Upper lobe of left lung (tissue), 6 donors: ENCODE measurements at regions not wholly inside any gene's neighbourhood (a gene's known extent, or its start where the extent isn't known, plus 50 kb on each side); places are given as distances from the start of the nearest gene placed in this dataset.

ENCODE experiments used
- ATAC-seq, 2 donors: fragments of 200-7000 bp; cut with Tn5 transposase; one replicate each; pipeline ENCODE4 v1.9.1; 2022; ENCODE audit warnings: mild to moderate bottlenecking in 2 of 2, moderate library complexity in 2 of 2; ENCODE audit not compliant: low FRiP score in 2 of 2
- DNase-seq, 2 donors: peaks; one replicate each; pipeline ENCODE4 v3.0.0-alpha.2; 2019 to 2020
- H3K27ac ChIP-seq, 4 donors: fragments of 200-600 bp; sonication (generic); one replicate each; pipeline ENCODE4 v1.5.1; 2016 to 2019
- H3K27me3 ChIP-seq, 4 donors: fragments of 200-600 bp; sonication (generic); one replicate each; pipeline ENCODE4 v1.5.1; 2017 to 2019
- H3K36me3 ChIP-seq, 4 donors: fragments of 200-600 bp; sonication (generic); one replicate each; pipeline ENCODE4 v1.5.1; 2016 to 2019
- H3K4me1 ChIP-seq, 4 donors: fragments of 200-600 bp; sonication (generic); one replicate each; pipeline ENCODE4 v1.5.1; 2018 to 2019
- H3K4me3 ChIP-seq, 4 donors: fragments of 200-600 bp; sonication (generic); one replicate each; pipeline ENCODE4 v1.5.1; 2017 to 2019; ENCODE audit warnings: mild to moderate bottlenecking in 2 of 4, moderate library complexity in 1 of 4
- H3K9me3 ChIP-seq, 4 donors: fragments of 200-600 bp; sonication (generic); one replicate each; pipeline ENCODE4 v1.5.1; 2018 to 2019
- EP300 ChIP-seq, 4 donors: sonication (generic); formaldehyde crosslinking; IDR thresholded peaks; one replicate each; pipeline ENCODE4 v1.5.1; 2017; ENCODE audit warnings: antibody characterized with exemption in 4 of 4, control low read depth in 2 of 4
- POLR2A ChIP-seq, 4 donors: fragments of 450-650 bp; IDR thresholded peaks; one replicate each; pipeline ENCODE4 v1.5.1; 2016 to 2017; ENCODE audit warnings: antibody characterized with exemption in 4 of 4, mild to moderate bottlenecking in 2 of 4
- POLR2AphosphoS5 ChIP-seq, 2 donors: sonication (generic); formaldehyde crosslinking; IDR thresholded peaks; one replicate each; pipeline ENCODE4 v1.5.1; 2017; ENCODE audit warnings: antibody characterized with exemption in 2 of 2
- WGBS, 2 donors: methylation state at CpG; one replicate each; pipeline ENCODE4 v1.1.5; 2017 to 2018; 5-methylcytosine and 5-hydroxymethylcytosine counted together
- TF ChIP-seq, protein P1 (sequence below), 6 experiments: fragments of 450-650 bp in 4 of 6; fragments of 200-600 bp in 2 of 6; sonication (generic) in 2 of 6; IDR thresholded peaks; one replicate each; pipeline ENCODE4 v1.5.1; 2016 to 2019; ENCODE audit warnings: antibody characterized with exemption in 6 of 6
- donor health status: DM: no; HTN: no; CAD: no; lungs with moderate emphysema.
- donor health status: DM: no; HTN: yes; CAD: no; lungs with severe emphysema.

DNA sequence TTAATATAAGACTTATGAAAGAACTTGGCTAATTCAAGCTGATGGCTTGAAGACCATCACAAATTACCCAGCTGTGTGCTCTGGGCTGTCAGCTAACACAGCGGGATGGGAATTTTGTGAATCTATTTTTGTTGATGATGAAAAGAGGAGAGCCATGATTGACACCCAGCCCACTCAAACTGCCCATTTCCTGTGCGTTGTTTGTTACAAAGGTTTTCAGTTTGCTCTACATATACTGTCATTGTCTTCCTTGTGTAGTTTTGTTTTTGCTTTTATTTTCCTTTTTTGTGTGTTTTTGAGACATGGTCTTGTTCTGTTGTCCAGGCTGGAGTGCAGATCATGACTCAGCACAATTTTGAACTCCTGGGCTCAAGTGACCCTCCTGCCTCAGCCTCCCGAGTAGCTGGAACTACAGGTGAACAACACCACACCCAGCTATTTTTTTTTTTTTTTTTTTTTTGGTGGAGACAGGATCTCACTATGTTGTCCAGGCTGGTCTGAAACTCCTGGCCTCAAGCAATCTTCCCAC lies 400.3 kb downstream of the ICE1 start:
- 80 to 86% methylated on average over 3 of the region's 3 CpGs for WGBS, 2 donors

DNA sequence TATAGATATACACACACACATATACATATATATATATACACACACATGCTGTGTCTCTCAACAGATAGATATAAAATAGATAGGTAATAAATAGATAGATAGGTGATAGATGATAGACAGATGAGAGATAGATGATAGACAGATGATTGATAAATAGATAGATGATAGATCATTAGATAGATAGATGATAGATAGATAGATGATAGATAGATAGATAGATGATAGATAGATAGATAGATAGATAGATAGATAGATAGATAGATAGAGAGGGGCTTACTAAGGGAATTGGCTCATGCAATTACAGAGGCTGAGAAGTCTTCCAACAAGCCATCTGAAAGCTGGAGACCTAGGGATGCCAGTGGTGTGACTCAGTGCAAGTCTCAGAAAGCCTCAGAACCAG lies 394.5 kb downstream of the ICE1 start:
- TF ChIP-seq EP300 (IDR thresholded peaks at IDR 0.05) (no peak), POLR2A (IDR thresholded peaks at IDR 0.05) (no peak)
- Histone ChIP-seq H3K4me3 (no peak overlapping the region), H3K27ac (no peak overlapping the region), H3K36me3 (no peaks in the 10 kb centered on the region), H3K4me1 (no peaks in the 10 kb centered on the region), H3K27me3 (no peaks in the 10 kb centered on the region), H3K9me3 (no peaks in the 10 kb centered on the region)
- no peak for ATAC-seq
- no peak for DNase-seq

More for the DNA sequence above, 400.3 kb downstream of the ICE1 start:
- TF ChIP-seq EP300 (IDR thresholded peaks at IDR 0.05): no peak
- TF ChIP-seq, protein P1, sequence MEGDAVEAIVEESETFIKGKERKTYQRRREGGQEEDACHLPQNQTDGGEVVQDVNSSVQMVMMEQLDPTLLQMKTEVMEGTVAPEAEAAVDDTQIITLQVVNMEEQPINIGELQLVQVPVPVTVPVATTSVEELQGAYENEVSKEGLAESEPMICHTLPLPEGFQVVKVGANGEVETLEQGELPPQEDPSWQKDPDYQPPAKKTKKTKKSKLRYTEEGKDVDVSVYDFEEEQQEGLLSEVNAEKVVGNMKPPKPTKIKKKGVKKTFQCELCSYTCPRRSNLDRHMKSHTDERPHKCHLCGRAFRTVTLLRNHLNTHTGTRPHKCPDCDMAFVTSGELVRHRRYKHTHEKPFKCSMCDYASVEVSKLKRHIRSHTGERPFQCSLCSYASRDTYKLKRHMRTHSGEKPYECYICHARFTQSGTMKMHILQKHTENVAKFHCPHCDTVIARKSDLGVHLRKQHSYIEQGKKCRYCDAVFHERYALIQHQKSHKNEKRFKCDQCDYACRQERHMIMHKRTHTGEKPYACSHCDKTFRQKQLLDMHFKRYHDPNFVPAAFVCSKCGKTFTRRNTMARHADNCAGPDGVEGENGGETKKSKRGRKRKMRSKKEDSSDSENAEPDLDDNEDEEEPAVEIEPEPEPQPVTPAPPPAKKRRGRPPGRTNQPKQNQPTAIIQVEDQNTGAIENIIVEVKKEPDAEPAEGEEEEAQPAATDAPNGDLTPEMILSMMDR (IDR thresholded peaks at IDR 0.05): no peak
- TF ChIP-seq POLR2A (IDR thresholded peaks at IDR 0.05): no peak
- TF ChIP-seq POLR2AphosphoS5 (IDR thresholded peaks at IDR 0.05): no peak
- Histone ChIP-seq H3K36me3 (no peaks in the 10 kb centered on the region), H3K27me3 (no peaks in the 10 kb centered on the region), H3K4me3 (no peak overlapping the region), H3K9me3 (no peaks in the 10 kb centered on the region), H3K4me1 (no peaks in the 10 kb centered on the region), H3K27ac (no peak overlapping the region)
- DNase-seq (no peak), ATAC-seq (no peak)

DNA sequence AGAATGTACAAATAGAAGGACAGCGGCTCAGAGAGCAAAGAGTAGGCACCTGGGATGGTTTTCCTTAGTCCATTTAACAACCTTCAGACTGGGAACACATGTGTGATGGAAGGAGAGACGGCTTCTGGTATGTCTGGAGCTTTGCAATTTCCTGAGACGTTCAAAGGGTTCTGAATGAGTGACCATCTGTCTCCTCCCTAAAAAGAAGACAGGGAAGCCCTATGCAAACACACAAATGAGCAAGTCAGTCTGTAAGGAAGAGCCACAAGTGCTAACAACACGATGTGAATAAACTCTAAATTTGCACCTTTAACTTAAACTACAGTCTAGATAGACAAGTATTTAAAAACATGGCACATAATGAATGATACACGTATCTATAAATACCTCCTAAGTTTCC lies 391.0 kb downstream of the ICE1 start:
- 37 to 50% methylated on average over 5 of the region's 5 CpGs for WGBS, 2 donors

DNA sequence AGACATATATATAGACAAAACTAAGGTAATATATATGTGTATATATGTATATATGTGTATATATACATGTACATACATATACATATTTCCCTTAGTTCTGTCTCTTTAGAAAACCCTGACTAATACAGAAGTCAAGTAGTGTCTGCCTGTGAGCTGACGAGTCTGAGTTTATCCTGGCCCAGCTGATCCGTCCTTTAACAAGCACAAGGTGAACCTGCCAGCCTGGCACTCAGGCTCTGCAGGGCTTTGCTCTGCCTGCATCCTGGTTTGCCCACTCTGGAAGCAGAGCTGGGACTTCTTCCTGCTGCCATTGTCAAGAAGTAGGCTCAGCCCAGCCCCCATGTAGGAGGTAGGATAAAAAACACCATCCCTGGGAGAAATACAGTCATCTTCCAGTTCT lies 388.0 kb downstream of the ICE1 start:
- DNase-seq: no peak
- Histone ChIP-seq H3K36me3 (no peaks in the 10 kb centered on the region), H3K4me1 (no peaks in the 10 kb centered on the region), H3K4me3 (no peak overlapping the region), H3K27me3 (no peaks in the 10 kb centered on the region), H3K27ac (no peak overlapping the region), H3K9me3 (no peaks in the 10 kb centered on the region)
- no peak for TF ChIP-seq EP300 (IDR thresholded peaks at IDR 0.05)
- no peak for TF ChIP-seq POLR2AphosphoS5 (IDR thresholded peaks at IDR 0.05)
- TF ChIP-seq POLR2A (IDR thresholded peaks at IDR 0.05): no peak
- TF ChIP-seq, protein P1 (IDR thresholded peaks at IDR 0.05): no peak
- no peak for ATAC-seq
- WGBS, 2 donors: 47 to 84% methylated on average over 2 of the region's 2 CpGs

More for the DNA sequence above, 391.0 kb downstream of the ICE1 start:
- Histone ChIP-seq H3K4me3 (no peak overlapping the region), H3K27me3 (no peaks in the 10 kb centered on the region), H3K27ac (no peak overlapping the region), H3K36me3 (no peaks in the 10 kb centered on the region), H3K9me3 (no peaks in the 10 kb centered on the region), H3K4me1 (no peaks in the 10 kb centered on the region)
- DNase-seq (no peak), ATAC-seq (no peak)
- TF ChIP-seq EP300 (IDR thresholded peaks at IDR 0.05): no peak
- no peak for TF ChIP-seq POLR2A (IDR thresholded peaks at IDR 0.05)
- TF ChIP-seq, protein P1 (IDR thresholded peaks at IDR 0.05): no peak
- no peak for TF ChIP-seq POLR2AphosphoS5 (IDR thresholded peaks at IDR 0.05)

DNA sequence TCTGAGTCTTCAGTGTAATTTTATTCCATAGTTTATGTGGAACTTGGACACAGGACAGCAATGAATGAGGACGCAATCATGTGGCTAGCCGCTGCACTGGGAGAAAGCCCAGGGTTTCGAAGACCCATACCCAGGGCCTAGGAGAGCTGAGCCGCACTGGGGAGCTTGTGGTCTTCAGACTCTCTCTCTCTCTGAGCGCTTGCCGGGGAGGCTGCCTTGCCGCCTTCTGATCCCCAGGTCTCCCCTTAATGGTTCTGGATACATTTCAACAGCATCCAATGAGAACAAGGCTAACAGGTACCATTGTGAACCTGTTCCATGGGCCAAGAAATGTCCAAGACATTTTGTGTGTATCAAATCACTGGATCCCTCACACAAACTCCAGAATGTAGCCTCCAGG lies 383.4 kb downstream of the ICE1 start:
- 96 to 98% methylated on average over 7 of the region's 7 CpGs for WGBS, 2 donors
- Histone ChIP-seq H3K36me3 (no peaks in the 10 kb centered on the region), H3K9me3 (no peaks in the 10 kb centered on the region), H3K4me3 (no peak overlapping the region), H3K27ac (no peak overlapping the region), H3K4me1 (no peaks in the 10 kb centered on the region), H3K27me3 (no peaks in the 10 kb centered on the region)
- DNase-seq (no peak), ATAC-seq (no peak)
- TF ChIP-seq EP300 (IDR thresholded peaks at IDR 0.05) (no peak), POLR2AphosphoS5 (IDR thresholded peaks at IDR 0.05) (no peak)

DNA sequence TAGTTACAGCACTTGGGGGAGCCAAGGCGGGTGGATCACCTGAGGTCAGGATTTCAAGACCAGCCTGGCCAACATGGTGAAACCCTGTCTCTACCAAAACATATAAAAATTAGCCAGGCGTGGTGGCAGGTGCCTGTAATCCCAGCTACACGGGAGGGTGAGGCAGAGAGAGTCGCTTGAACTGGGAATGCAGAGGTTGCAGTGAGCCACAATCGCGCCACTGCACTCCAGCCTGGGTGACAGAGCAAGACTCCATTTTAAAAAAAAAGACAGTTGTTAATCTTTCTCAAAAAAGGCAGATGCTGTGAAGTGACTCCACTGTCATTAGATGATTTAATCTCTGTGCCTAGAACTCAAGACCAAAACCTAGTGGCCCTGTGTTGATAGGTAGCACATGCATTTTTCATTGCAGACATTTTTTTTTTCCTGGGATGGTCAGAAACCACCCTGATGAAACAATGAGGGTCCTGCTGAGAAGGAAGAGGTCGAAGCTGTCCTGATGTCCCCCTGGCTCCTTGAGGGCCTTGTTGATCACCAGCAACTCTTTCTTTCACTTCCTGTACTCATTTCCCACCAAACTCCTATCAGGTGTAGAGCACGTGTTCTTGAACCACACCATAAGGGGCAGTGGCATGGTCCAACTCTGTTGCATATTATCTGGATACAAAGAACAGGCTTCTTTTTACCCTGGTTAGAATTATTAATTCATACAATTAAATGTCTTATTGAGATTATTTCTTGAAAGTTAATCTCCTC lies 382.2 kb downstream of the ICE1 start:
- Histone ChIP-seq H3K4me1 (no peaks in the 10 kb centered on the region), H3K27me3 (no peaks in the 10 kb centered on the region), H3K9me3 (no peaks in the 10 kb centered on the region), H3K27ac (no peak overlapping the region), H3K4me3 (no peak overlapping the region), H3K36me3 (no peaks in the 10 kb centered on the region)
- WGBS, 2 donors: 84 to 85% methylated on average over 7 to 8 of the region's 8 CpGs
- ATAC-seq: no peak
- TF ChIP-seq, protein P1 (IDR thresholded peaks at IDR 0.05): no peak
- no peak for TF ChIP-seq POLR2AphosphoS5 (IDR thresholded peaks at IDR 0.05)
- TF ChIP-seq POLR2A (IDR thresholded peaks at IDR 0.05): no peak
- TF ChIP-seq EP300 (IDR thresholded peaks at IDR 0.05): no peak
- DNase-seq: no peak
